Nephron (organoid): ENCODE measurements at regions not wholly inside any gene's neighbourhood (a gene's known extent, or its start where the extent isn't known, plus 50 kb on each side); places are given as distances from the start of the nearest gene placed in this dataset.

Experiments
- H3K27ac Mint-ChIP-seq, 3 experiments: 2 replicates each; pipeline ENCODE4 v1.8.0; 2020; ENCODE audit warnings: mixed read lengths in 3 of 3, mild to moderate bottlenecking in 2 of 3, moderate library complexity in 1 of 3
- H3K27me3 Mint-ChIP-seq: 2 replicates; pipeline ENCODE4 v1.8.0; 2021; ENCODE audit warnings: low read depth, mild to moderate bottlenecking, moderate library complexity, mixed read lengths
- H3K36me3 Mint-ChIP-seq: 2 replicates; pipeline ENCODE4 v1.8.0; 2020; ENCODE audit warnings: low read depth, mixed read lengths
- H3K4me1 Mint-ChIP-seq: 2 replicates; pipeline ENCODE4 v1.8.0; 2020; ENCODE audit warnings: mixed read lengths
- H3K4me3 Mint-ChIP-seq, 3 experiments: 2 replicates each; pipeline ENCODE4 v1.8.0; 2020; ENCODE audit warnings: mild to moderate bottlenecking in 3 of 3, mixed read lengths in 3 of 3, moderate library complexity in 2 of 3
- H3K9me3 Mint-ChIP-seq: 2 replicates; pipeline ENCODE4 v1.8.0; 2020; ENCODE audit warnings: mixed read lengths
- CTCF ChIP-seq, 3 experiments: fragments of 200-600 bp; sonication (generic); IDR thresholded peaks; one replicate each; pipeline ENCODE4 v1.5.0; 2021; ENCODE audit warnings: antibody characterized with exemption in 3 of 3; ENCODE audit not compliant: unreplicated experiment in 3 of 3

- H3K4me1 Mint-ChIP-seq, result peaks cover 17% of the 10 kb centered on the region
- H3K27me3 Mint-ChIP-seq, result peaks cover 10% of the 10 kb centered on the region
- H3K4me3 Mint-ChIP-seq, result no peak overlapping the region
- no peaks in the 10 kb centered on the region for H3K36me3 Mint-ChIP-seq
- H3K9me3 Mint-ChIP-seq, result no peaks in the 10 kb centered on the region
- TF ChIP-seq CTCF (IDR thresholded peaks at IDR 0.05; ENCODE audit: unreplicated experiment in 3 of 3), result no peak
- peak overlapping the region in 1 of 3 experiments; percentile 63 for H3K27ac Mint-ChIP-seq
Measured at GRCh38 chr1:203573730-203574129, 52.9 kb upstream of the ATP2B4 start.
